Smooth muscle cell (in vitro differentiated cells): ENCODE measurements at regions not wholly inside any gene's neighbourhood (a gene's known extent, or its start where the extent isn't known, plus 50 kb on each side); places are given as distances from the start of the nearest gene placed in this dataset.

Experiments
- DNase-seq: peaks from one replicate; lab custom pipeline; 2025; ENCODE audit not compliant: unreplicated experiment; lab: John Stamatoyannopoulos, UW
- H2AFZ ChIP-seq: fragments of 200-600 bp; sonication (generic); 2 replicates; pipeline ENCODE4 v1.6.0; 2016; ENCODE audit warnings: antibody characterized with exemption, low read depth, mild to moderate bottlenecking
- H3F3A ChIP-seq: fragments of 200-600 bp; sonication (generic); 2 replicates; pipeline ENCODE4 v1.6.0; 2017; ENCODE audit warnings: antibody characterized with exemption, low read depth
- H3K27ac ChIP-seq: fragments of 200-600 bp; sonication (generic); 2 replicates; pipeline ENCODE4 v1.5.1; 2016; ENCODE audit warnings: low read depth, mild to moderate bottlenecking
- H3K27me3 ChIP-seq: fragments of 200-600 bp; sonication (generic); 2 replicates; pipeline ENCODE4 v1.6.1; 2016; ENCODE audit warnings: low read depth, mild to moderate bottlenecking
- H3K36me3 ChIP-seq: fragments of 200-600 bp; sonication (generic); 2 replicates; pipeline ENCODE4 v1.5.1; 2016; ENCODE audit warnings: low read depth
- H3K4me1 ChIP-seq: fragments of 200-600 bp; sonication (generic); 2 replicates; pipeline ENCODE4 v1.5.1; 2016; ENCODE audit warnings: low read depth
- H3K4me2 ChIP-seq: fragments of 200-600 bp; sonication (generic); 2 replicates; pipeline ENCODE4 v1.6.0; 2016; ENCODE audit warnings: mild to moderate bottlenecking
- H3K4me3 ChIP-seq: fragments of 200-600 bp; sonication (generic); 2 replicates; pipeline ENCODE4 v1.5.1; 2016; ENCODE audit warnings: mild to moderate bottlenecking
- H3K79me2 ChIP-seq: fragments of 200-600 bp; sonication (generic); 2 replicates; pipeline ENCODE4 v1.6.0; 2016; ENCODE audit warnings: low read depth, mild to moderate bottlenecking
- H3K9ac ChIP-seq: fragments of 200-600 bp; sonication (generic); 2 replicates; pipeline ENCODE4 v1.6.0; 2016; ENCODE audit warnings: low read depth
- H3K9me3 ChIP-seq: fragments of 200-600 bp; sonication (generic); replicated peaks from 2 replicates; pipeline ENCODE4 v1.5.1; 2016; ENCODE audit warnings: low read depth
- H4K20me1 ChIP-seq: fragments of 200-600 bp; sonication (generic); 2 replicates; pipeline ENCODE4 v1.6.0; 2016; ENCODE audit warnings: low read depth
- CTCF ChIP-seq: fragments of 200-600 bp; sonication (generic); IDR thresholded peaks from 2 replicates; pipeline ENCODE4 v1.5.1; 2017; ENCODE audit warnings: borderline replicate concordance, mild to moderate bottlenecking, antibody characterized with exemption; ENCODE audit not compliant: insufficient read depth, poor library complexity, severe bottlenecking
- WGBS: methylation state at CpG from one replicate; pipeline ENCODE4 v1.1.7; 2016; ENCODE audit warnings: low lambda C conversion rate; 5-methylcytosine and 5-hydroxymethylcytosine counted together

GRCh38 chrX:20585782-20586181 is 319.1 kb upstream of the RPS6KA3 start:
- H3K27ac ChIP-seq: no peak overlapping the region
- no peak for DNase-seq
- H3K9ac ChIP-seq: no peak overlapping the region
- no peaks in the 10 kb centered on the region for H3K79me2 ChIP-seq
- WGBS: 32% methylated on average over 2 of the region's 2 CpGs
- H3F3A ChIP-seq: no peaks in the 10 kb centered on the region
- no peak for TF ChIP-seq CTCF
- H3K27me3 ChIP-seq: no peaks in the 10 kb centered on the region
- no peak overlapping the region for H3K4me3 ChIP-seq
- no peaks in the 10 kb centered on the region for H3K36me3 ChIP-seq
- H2AFZ ChIP-seq: no peak overlapping the region
- peaks cover 5% of the 10 kb centered on the region for H3K9me3 ChIP-seq
- H3K4me1 ChIP-seq: no peaks in the 10 kb centered on the region
- H4K20me1 ChIP-seq: no peaks in the 10 kb centered on the region
- H3K4me2 ChIP-seq: no peak overlapping the region

GRCh38 chrX:20571611-20572010 is 304.9 kb upstream of the RPS6KA3 start:
- no peak overlapping the region for H3K9ac ChIP-seq
- no peak overlapping the region for H3K27ac ChIP-seq
- H3K36me3 ChIP-seq: no peaks in the 10 kb centered on the region
- H4K20me1 ChIP-seq: no peaks in the 10 kb centered on the region
- no peak for TF ChIP-seq CTCF
- 59% methylated on average over 1 of the region's 1 CpG for WGBS
- H3K79me2 ChIP-seq: no peaks in the 10 kb centered on the region
- no peak for DNase-seq
- H3K4me3 ChIP-seq: no peak overlapping the region
- H3K9me3 ChIP-seq: no peaks in the 10 kb centered on the region
- H3K27me3 ChIP-seq: no peaks in the 10 kb centered on the region
- H2AFZ ChIP-seq: no peak overlapping the region
- H3F3A ChIP-seq: no peaks in the 10 kb centered on the region
- no peak overlapping the region for H3K4me2 ChIP-seq
- H3K4me1 ChIP-seq: no peaks in the 10 kb centered on the region

- no peak for TF ChIP-seq CTCF
- DNase-seq: no peak
- Histone ChIP-seq H3K27ac (no peak overlapping the region), H3K4me2 (no peak overlapping the region), H2AFZ (no peak overlapping the region), H4K20me1 (no peaks in the 10 kb centered on the region), H3K9ac (no peak overlapping the region), H3K9me3 (no peaks in the 10 kb centered on the region), H3K4me1 (peaks cover 7% of the 10 kb centered on the region), H3K4me3 (no peak overlapping the region), H3F3A (no peaks in the 10 kb centered on the region), H3K27me3 (no peaks in the 10 kb centered on the region), H3K36me3 (no peaks in the 10 kb centered on the region), H3K79me2 (no peaks in the 10 kb centered on the region)
Measured at GRCh38 chrX:20567108-20567507, 300.4 kb upstream of the RPS6KA3 start.

- no peaks in the 10 kb centered on the region for H3K36me3 ChIP-seq
- H3K79me2 ChIP-seq: no peaks in the 10 kb centered on the region
- no peak overlapping the region for H3K4me2 ChIP-seq
- H3K27me3 ChIP-seq: no peaks in the 10 kb centered on the region
- no peaks in the 10 kb centered on the region for H4K20me1 ChIP-seq
- H3K27ac ChIP-seq: no peak overlapping the region
- H3F3A ChIP-seq: no peaks in the 10 kb centered on the region
- H2AFZ ChIP-seq: no peak overlapping the region
- WGBS: 62% methylated on average over 3 of the region's 3 CpGs
- no peaks in the 10 kb centered on the region for H3K9me3 ChIP-seq
- H3K9ac ChIP-seq: no peak overlapping the region
- H3K4me1 ChIP-seq: no peaks in the 10 kb centered on the region
- DNase-seq: no peak
- TF ChIP-seq CTCF: no peak
- H3K4me3 ChIP-seq: no peak overlapping the region
Measured at GRCh38 chrX:20547611-20548051, 280.9 kb upstream of the RPS6KA3 start.
